GM06990 (cell line): ENCODE measurements at regions not wholly inside any gene's neighbourhood (a gene's known extent, or its start where the extent isn't known, plus 50 kb on each side); places are given as distances from the start of the nearest gene placed in this dataset.

Source experiments
- DNase-seq: peaks from one replicate; pipeline ENCODE4 v3.0.0-alpha.2; 2011; ENCODE audit not compliant: insufficient read length; ENCODE audit errors: extremely low read depth
- H3K27me3 ChIP-seq: replicated peaks from 2 replicates; pipeline ENCODE4 v1.6.0; 2011; ENCODE audit warnings: low read length; ENCODE audit not compliant: control insufficient read depth, insufficient read depth
- H3K36me3 ChIP-seq: 2 replicates; pipeline ENCODE4 v1.5.1; 2011; ENCODE audit warnings: low read length; ENCODE audit not compliant: control insufficient read depth, insufficient read depth
- H3K4me3 ChIP-seq: replicated peaks from 2 replicates; pipeline ENCODE4 v1.5.1; 2011; ENCODE audit warnings: low read depth, mild to moderate bottlenecking, control low read depth, low read length
- TF ChIP-seq, protein P1 (sequence below): IDR thresholded peaks from 2 replicates; pipeline ENCODE4 v1.5.1; 2011; ENCODE audit warnings: low read length, control low read depth, mild to moderate bottlenecking, inconsistent platforms; ENCODE audit not compliant: insufficient read depth, poor library complexity, severe bottlenecking

- Histone ChIP-seq H3K27me3 (no peaks in the 10 kb centered on the region), H3K4me3 (no peak overlapping the region), H3K36me3 (no peaks in the 10 kb centered on the region)
- TF ChIP-seq, protein P1, sequence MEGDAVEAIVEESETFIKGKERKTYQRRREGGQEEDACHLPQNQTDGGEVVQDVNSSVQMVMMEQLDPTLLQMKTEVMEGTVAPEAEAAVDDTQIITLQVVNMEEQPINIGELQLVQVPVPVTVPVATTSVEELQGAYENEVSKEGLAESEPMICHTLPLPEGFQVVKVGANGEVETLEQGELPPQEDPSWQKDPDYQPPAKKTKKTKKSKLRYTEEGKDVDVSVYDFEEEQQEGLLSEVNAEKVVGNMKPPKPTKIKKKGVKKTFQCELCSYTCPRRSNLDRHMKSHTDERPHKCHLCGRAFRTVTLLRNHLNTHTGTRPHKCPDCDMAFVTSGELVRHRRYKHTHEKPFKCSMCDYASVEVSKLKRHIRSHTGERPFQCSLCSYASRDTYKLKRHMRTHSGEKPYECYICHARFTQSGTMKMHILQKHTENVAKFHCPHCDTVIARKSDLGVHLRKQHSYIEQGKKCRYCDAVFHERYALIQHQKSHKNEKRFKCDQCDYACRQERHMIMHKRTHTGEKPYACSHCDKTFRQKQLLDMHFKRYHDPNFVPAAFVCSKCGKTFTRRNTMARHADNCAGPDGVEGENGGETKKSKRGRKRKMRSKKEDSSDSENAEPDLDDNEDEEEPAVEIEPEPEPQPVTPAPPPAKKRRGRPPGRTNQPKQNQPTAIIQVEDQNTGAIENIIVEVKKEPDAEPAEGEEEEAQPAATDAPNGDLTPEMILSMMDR, result no peak
- DNase-seq, result no peak
Observed at GRCh38 chr13:40391788-40392187, 274.7 kb downstream of the FOXO1 start.

DNA sequence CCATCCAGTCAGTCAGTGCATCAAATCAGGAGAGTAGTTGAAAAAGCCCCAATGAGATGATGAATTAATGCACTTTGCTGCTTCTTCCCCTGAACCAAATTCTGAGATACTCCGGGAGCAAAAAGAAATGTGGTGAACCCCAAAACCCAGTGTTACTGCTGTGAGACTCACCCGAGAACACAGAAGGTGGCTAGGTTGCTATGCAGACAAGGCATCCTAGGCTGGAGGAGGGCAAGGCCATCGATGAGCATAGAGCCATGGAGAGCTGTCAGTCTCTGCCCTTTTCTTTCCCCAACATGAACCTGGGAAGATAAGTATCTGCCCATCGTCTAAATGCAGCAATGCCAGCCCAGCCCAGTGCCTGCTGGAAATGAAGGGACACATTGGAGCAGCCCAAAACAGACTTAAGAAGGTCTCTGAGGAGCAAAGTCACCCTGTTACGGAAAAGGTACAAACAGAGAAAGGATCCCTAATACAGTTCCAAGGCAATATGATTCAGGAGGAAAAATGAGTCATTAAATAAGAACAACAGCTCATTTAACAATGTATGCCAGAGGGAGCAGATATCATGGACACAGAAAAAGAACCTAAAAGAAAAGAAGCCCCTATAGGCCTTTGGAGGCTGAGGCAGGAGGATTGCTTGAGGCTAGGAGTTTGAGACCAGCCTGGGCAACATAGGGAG, 272.0 kb downstream of the FOXO1 start:
- Histone ChIP-seq H3K36me3 (no peaks in the 10 kb centered on the region), H3K4me3 (no peak overlapping the region), H3K27me3 (no peaks in the 10 kb centered on the region)
- TF ChIP-seq, protein P1, result no peak
- DNase-seq, result no peak

DNA sequence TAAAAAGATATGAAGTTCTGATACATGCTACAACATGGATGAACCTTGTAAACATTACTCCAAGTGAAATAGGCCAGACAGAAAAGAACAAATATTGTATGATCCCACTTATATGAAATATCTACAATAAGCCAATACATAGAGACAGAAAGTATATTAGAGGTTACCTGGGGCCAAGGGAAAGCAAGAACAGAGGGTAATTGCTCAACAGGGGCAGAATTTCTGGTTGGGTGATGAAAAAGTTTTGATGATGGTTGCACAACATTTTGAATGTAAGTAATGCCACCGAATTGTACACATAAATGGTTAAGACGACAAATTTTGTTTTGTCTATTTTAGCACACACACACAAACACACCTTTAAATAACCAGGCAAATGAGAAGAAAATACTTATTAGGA, 268.4 kb downstream of the FOXO1 start:
- no peak for DNase-seq
- H3K4me3 ChIP-seq, result no peak overlapping the region
- H3K27me3 ChIP-seq, result no peaks in the 10 kb centered on the region
- TF ChIP-seq, protein P1, result no peak
- H3K36me3 ChIP-seq, result no peaks in the 10 kb centered on the region

GRCh38 chr13:40399756-40400155, 266.7 kb downstream of the FOXO1 start:
- H3K36me3 ChIP-seq, result no peaks in the 10 kb centered on the region
- H3K4me3 ChIP-seq, result no peak overlapping the region
- no peak for DNase-seq
- TF ChIP-seq, protein P1, result no peak
- H3K27me3 ChIP-seq, result no peaks in the 10 kb centered on the region

DNA sequence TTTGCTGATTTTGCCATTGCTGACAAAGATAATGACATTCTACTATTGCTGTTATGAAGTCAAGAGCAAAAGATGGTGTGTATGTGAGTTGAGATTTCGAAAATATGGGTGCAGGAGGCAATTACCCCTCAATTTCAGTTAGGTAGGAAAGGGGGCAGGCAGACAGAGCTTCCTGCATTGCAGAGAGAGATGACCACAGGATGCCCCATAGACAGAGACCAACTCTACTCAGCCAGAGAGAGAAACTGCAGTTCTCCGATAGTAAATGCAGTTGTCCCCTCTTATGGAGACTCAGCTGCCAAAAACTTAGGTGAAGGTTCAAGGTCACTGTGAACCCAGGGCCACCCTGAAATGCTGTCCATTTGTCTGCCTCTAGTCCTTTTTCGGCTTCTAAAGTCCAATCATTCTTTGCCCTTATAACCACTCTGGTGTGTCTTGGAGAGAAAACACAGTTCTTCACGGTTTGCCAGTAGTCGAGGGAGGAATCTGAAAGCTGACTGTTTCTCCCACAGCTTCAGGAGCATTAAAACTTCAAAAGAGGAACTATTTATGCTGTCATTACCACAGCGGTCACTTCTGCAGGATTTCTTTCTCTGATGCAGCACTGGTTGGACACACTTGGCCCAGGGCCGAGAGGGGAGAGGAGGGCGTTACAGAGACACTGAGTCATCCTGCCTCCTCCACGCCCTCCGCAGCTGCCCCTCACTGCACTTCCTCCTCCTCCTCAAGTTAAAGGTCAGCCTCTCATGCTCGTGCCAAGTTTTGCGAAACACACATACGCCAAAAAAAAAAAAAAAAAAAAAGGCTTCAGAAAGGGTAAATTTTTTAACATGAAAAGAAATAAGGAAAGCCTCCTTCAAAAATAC, 264.3 kb downstream of the FOXO1 start:
- Histone ChIP-seq H3K4me3 (no peak overlapping the region), H3K36me3 (no peaks in the 10 kb centered on the region), H3K27me3 (no peaks in the 10 kb centered on the region)
- TF ChIP-seq, protein P1, result no peak
- DNase-seq, result peak; percentile 59
